ENCODE measurements at regions not wholly inside any gene's neighbourhood (a gene's known extent, or its start where the extent isn't known, plus 50 kb on each side); places are given as distances from the start of the nearest gene placed in this dataset.

DNA sequence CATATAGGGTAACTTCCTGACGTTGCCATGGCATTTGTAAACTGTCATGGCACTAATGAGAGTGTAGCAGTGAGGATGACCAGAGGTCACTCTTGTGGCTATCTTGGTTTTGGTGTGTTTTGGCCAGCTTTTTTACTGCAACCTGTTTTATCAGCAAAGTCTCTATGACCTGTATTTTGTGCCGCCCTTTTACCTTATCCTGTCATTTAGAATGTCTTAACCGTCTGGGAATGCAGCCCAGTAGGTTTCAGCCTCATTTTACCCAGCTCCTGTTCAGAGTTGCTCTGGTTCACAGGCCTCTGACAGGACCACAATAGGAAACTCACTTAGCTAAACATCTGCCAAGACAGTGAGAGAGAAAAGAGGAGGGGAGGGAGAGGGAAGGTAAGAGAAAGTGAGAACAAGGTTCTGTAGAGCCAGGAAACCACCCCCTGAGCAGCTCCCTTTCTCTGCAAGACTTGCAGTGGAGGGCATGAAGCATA, 64.8 kb upstream of the PLEKHG3 start:
- no peak overlapping the region for H3K4me3 ChIP-seq (ENCODE audit: low read length)
- TF ChIP-seq, protein P1, sequence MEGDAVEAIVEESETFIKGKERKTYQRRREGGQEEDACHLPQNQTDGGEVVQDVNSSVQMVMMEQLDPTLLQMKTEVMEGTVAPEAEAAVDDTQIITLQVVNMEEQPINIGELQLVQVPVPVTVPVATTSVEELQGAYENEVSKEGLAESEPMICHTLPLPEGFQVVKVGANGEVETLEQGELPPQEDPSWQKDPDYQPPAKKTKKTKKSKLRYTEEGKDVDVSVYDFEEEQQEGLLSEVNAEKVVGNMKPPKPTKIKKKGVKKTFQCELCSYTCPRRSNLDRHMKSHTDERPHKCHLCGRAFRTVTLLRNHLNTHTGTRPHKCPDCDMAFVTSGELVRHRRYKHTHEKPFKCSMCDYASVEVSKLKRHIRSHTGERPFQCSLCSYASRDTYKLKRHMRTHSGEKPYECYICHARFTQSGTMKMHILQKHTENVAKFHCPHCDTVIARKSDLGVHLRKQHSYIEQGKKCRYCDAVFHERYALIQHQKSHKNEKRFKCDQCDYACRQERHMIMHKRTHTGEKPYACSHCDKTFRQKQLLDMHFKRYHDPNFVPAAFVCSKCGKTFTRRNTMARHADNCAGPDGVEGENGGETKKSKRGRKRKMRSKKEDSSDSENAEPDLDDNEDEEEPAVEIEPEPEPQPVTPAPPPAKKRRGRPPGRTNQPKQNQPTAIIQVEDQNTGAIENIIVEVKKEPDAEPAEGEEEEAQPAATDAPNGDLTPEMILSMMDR (conservative IDR thresholded peaks at IDR 0.05; ENCODE audit: low read depth, low read length) = no peak
- DNase-seq (ENCODE audit: low read depth) = no peak

DNA sequence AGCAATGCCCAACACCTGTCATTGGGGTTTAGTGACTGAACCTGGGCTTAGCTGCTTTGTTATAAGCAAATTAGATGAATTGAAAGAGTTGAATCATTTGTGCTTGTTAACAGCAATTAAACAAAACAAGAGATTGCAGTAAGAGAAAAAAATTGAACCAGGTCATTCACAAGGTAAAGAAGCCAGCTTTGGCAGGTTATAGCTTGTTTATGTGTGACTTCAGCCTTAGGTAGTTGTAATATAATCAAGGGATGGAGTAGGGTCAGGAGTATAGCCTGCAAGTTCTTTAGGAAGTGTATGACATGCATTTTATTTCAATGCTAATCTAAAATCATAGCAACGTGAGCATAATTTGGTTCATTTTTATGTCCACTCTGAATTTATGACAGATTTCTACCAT, 63.4 kb upstream of the PLEKHG3 start:
- DNase-seq (ENCODE audit: low read depth) = no peak
- H3K4me3 ChIP-seq (ENCODE audit: low read length) = no peak overlapping the region
- TF ChIP-seq, protein P1 (conservative IDR thresholded peaks at IDR 0.05; ENCODE audit: low read depth, low read length) = no peak

DNA sequence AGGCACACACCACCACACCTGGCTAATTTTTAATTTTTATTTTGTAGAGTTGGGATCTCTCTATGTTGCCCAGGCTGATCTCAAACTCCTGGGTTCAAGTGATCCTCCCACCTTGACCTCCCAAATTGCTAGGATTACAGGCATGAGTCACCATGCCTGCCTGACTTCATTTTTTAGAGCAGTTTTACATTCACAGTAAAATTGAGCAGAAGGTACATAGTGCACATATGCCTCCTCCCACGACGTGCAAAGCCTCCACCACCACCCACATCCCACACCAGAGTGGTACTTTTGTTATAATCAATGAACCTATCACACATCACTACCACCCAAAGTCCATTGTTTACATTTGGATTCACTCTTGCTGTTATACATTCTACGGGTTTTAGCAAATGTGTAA, 62.5 kb upstream of the PLEKHG3 start:
- TF ChIP-seq, protein P1 (conservative IDR thresholded peaks at IDR 0.05; ENCODE audit: low read depth, low read length) = no peak
- no peak for DNase-seq (ENCODE audit: low read depth)
- no peak overlapping the region for H3K4me3 ChIP-seq (ENCODE audit: low read length)

DNA sequence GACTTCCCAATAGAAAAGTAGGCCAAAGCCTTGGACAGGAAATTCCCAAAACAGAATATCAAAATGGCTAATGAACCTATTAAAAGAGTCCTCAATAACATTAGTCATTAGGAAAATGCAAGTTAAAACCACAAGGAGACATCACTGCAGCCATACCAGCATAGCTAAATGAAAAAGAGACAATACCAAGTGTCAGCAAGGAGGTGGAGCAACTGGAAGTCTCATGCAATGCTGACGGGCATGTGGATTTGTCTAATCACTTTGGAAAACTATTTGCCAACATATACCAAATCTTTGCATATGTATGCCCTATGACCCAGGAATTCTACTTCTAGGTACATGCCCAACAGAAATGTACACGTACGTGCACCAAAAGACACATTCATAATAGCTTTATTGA, 60.5 kb upstream of the PLEKHG3 start:
- no peak overlapping the region for H3K4me3 ChIP-seq (ENCODE audit: low read length)
- DNase-seq (ENCODE audit: low read depth) = no peak
- TF ChIP-seq, protein P1 (conservative IDR thresholded peaks at IDR 0.05; ENCODE audit: low read depth, low read length) = no peak

DNA sequence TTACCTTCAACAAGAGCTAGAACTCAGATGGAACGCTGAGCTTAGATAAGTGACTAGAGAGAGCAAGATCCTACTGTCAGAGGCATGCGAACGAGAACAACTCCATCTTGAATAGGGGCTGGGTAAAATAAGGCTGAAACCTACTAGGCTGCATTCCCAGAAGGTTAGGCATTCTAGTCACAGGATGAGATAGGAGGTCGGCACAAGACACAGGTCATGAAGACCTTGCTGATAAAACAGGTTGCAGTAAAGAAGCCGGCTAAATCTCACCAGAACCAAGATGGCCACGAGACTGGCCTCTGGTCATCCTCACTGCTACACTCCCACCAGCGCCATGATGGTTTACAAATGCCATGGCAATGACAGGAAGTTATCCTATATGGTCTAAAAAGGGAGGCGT, 59.6 kb upstream of the PLEKHG3 start:
- TF ChIP-seq, protein P1 (conservative IDR thresholded peaks at IDR 0.05; ENCODE audit: low read depth, low read length) = no peak
- no peak for DNase-seq (ENCODE audit: low read depth)
- H3K4me3 ChIP-seq (ENCODE audit: low read length) = no peak overlapping the region

DNA sequence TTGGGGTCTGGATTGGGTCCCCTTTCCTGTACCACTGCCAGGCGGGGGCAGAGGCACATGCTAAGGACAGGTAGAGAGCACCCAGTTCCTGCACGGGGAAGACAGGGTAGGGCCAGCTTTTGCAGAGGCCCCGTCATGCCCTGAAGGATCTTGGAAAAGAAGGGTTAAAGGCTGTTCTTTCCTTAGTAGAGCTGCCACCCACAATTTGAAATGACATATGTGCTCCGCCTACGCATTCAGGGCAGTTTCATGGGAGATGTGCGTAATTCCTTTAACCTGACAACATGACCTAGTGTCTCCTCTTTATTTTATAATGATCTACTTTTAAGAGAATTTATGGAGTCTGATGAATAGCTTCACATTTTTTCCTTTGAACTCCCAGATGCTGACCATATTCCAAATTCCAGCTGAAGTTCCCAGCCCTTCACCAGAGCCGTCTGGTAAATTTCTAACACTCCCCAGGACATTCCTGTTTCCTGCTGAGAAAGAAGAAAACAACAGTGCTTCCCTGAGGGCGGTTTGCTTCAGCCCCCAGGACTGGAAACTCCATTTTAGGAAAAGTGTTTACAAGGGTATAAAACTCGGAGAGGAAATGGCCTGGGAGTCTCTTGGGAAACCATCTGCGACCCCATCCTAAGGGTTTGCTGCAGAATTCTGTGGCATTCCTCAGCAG, 58.9 kb upstream of the PLEKHG3 start:
- peak; percentile 37 for DNase-seq (ENCODE audit: low read depth)
- TF ChIP-seq, protein P1 (conservative IDR thresholded peaks at IDR 0.05; ENCODE audit: low read depth, low read length) = no peak
- no peak overlapping the region for H3K4me3 ChIP-seq (ENCODE audit: low read length)

DNA sequence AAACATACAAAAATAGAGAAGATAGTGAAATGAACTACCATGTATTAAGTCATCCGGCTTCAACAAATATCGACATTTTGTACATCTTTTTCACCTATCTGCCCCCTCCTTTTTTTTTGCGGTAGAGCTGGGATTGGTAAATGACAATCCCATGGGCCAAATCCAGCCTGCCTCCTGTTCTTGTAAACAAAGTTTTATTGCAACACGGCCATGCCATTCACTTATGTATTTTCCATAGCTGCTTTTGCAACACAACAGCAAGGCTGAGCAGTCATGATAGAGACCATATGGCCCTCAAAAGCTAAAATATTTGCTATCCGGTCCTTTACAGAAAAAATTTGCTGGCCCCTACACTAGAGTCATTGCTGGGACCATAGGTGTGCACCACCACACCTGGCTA, 58.1 kb upstream of the PLEKHG3 start:
- no peak for DNase-seq (ENCODE audit: low read depth)
- TF ChIP-seq, protein P1 (conservative IDR thresholded peaks at IDR 0.05; ENCODE audit: low read depth, low read length) = no peak
- no peak overlapping the region for H3K4me3 ChIP-seq (ENCODE audit: low read length)

Data from retinal pigment epithelial cell (primary cell).